ENCODE measurements at regions not wholly inside any gene's neighbourhood (a gene's known extent, or its start where the extent isn't known, plus 50 kb on each side); places are given as distances from the start of the nearest gene placed in this dataset.

- TF ChIP-seq CTCF (conservative IDR thresholded peaks at IDR 0.05 in 1 of 2, IDR thresholded peaks at IDR 0.05 in 1 of 2; ENCODE audit: low read depth in 1 of 2, low read length in 2 of 2) (no peak), EZH2 (IDR thresholded peaks at IDR 0.05; ENCODE audit: low read length, missing control alignments) (no peak)
Observed at GRCh38 chr2:2879781-2880180, 497.8 kb downstream of the EIPR1 start.

All from fibroblast of lung (primary cell).